Cardiac muscle cell (in vitro differentiated cells and primary cell): ENCODE measurements at regions not wholly inside any gene's neighbourhood (a gene's known extent, or its start where the extent isn't known, plus 50 kb on each side); places are given as distances from the start of the nearest gene placed in this dataset.
A peak's percentile ranks its signal among the peaks of the same experiment; 100 is the strongest.

Experiments used
- DNase-seq, 2 donors: peaks; one replicate each; pipeline versions ENCODE4 v3.0.0 to v3.0.0-alpha.2; 2010 to 2017; ENCODE audit warnings: low read depth in 1 of 2, low spot score in 1 of 2
- H3K27ac ChIP-seq: fragments of 200-600 bp; sonication (generic); 2 replicates; pipeline ENCODE4 v1.5.1; 2016
- H3K27me3 ChIP-seq: fragments of 200-600 bp; sonication (generic); 2 replicates; pipeline ENCODE4 v1.6.0; 2016; ENCODE audit warnings: control low read depth
- H3K36me3 ChIP-seq: fragments of 200-600 bp; sonication (generic); 2 replicates; pipeline ENCODE4 v1.5.1; 2016; ENCODE audit warnings: control low read depth
- H3K4me1 ChIP-seq: fragments of 200-600 bp; sonication (generic); 2 replicates; pipeline ENCODE4 v1.8.1; 2017; ENCODE audit warnings: low read depth, mild to moderate bottlenecking, mixed run types
- H3K4me3 ChIP-seq: fragments of 200-600 bp; sonication (generic); 2 replicates; pipeline ENCODE4 v1.5.1; 2016; ENCODE audit warnings: mild to moderate bottlenecking
- H3K9me3 ChIP-seq: fragments of 200-600 bp; sonication (generic); 2 replicates; pipeline ENCODE4 v1.5.1; 2017; ENCODE audit warnings: low read depth, mild to moderate bottlenecking, control low read depth
- CTCF ChIP-seq: IDR thresholded peaks from 2 replicates; pipeline ENCODE4 v1.5.1; 2012; ENCODE audit warnings: low read depth, mild to moderate bottlenecking, low read length

- no peak for TF ChIP-seq CTCF
- no peak overlapping the region for H3K27ac ChIP-seq
- H3K4me3 ChIP-seq = no peak overlapping the region
- H3K36me3 ChIP-seq = no peaks in the 10 kb centered on the region
- no peak for DNase-seq
- H3K9me3 ChIP-seq = no peaks in the 10 kb centered on the region
- no peaks in the 10 kb centered on the region for H3K27me3 ChIP-seq
- H3K4me1 ChIP-seq = no peaks in the 10 kb centered on the region
Observed at GRCh38 chr7:47215640-47216039, 366.3 kb downstream of the TNS3 start.

- Histone ChIP-seq H3K27me3 (no peaks in the 10 kb centered on the region), H3K27ac (no peak overlapping the region), H3K4me3 (no peak overlapping the region), H3K9me3 (no peaks in the 10 kb centered on the region), H3K4me1 (no peaks in the 10 kb centered on the region), H3K36me3 (no peaks in the 10 kb centered on the region)
- TF ChIP-seq CTCF = no peak
- no peak for DNase-seq
Observed at GRCh38 chr7:47215049-47215448, 366.9 kb downstream of the TNS3 start.

- no peaks in the 10 kb centered on the region for H3K4me1 ChIP-seq
- no peaks in the 10 kb centered on the region for H3K9me3 ChIP-seq
- no peak overlapping the region for H3K27ac ChIP-seq
- H3K27me3 ChIP-seq = no peaks in the 10 kb centered on the region
- DNase-seq = no peak
- H3K36me3 ChIP-seq = no peaks in the 10 kb centered on the region
- no peak overlapping the region for H3K4me3 ChIP-seq
- no peak for TF ChIP-seq CTCF
Observed at GRCh38 chr7:47213276-47213675, 368.6 kb downstream of the TNS3 start.

- no peaks in the 10 kb centered on the region for H3K36me3 ChIP-seq
- no peaks in the 10 kb centered on the region for H3K4me1 ChIP-seq
- no peak for TF ChIP-seq CTCF
- peak in 1 of 2 donors; percentile 12 for DNase-seq
- no peaks in the 10 kb centered on the region for H3K9me3 ChIP-seq
- H3K4me3 ChIP-seq = no peak overlapping the region
- H3K27ac ChIP-seq = no peak overlapping the region
- no peaks in the 10 kb centered on the region for H3K27me3 ChIP-seq
Observed at GRCh38 chr7:47211519-47211973, 370.4 kb downstream of the TNS3 start.

- H3K4me1 ChIP-seq = no peaks in the 10 kb centered on the region
- no peak for TF ChIP-seq CTCF
- no peaks in the 10 kb centered on the region for H3K27me3 ChIP-seq
- no peak overlapping the region for H3K4me3 ChIP-seq
- no peaks in the 10 kb centered on the region for H3K9me3 ChIP-seq
- DNase-seq = no peak
- H3K36me3 ChIP-seq = no peaks in the 10 kb centered on the region
- no peak overlapping the region for H3K27ac ChIP-seq
Observed at GRCh38 chr7:47210281-47210854, 371.5 kb downstream of the TNS3 start.

GRCh38 chr7:47207956-47208355 is 374.0 kb downstream of the TNS3 start:
- H3K36me3 ChIP-seq = no peaks in the 10 kb centered on the region
- DNase-seq = no peak
- no peak for TF ChIP-seq CTCF
- no peaks in the 10 kb centered on the region for H3K9me3 ChIP-seq
- no peak overlapping the region for H3K27ac ChIP-seq
- no peak overlapping the region for H3K4me3 ChIP-seq
- no peaks in the 10 kb centered on the region for H3K27me3 ChIP-seq
- no peaks in the 10 kb centered on the region for H3K4me1 ChIP-seq
